Right kidney (tissue), 1 donor: ENCODE measurements at regions not wholly inside any gene's neighbourhood (a gene's known extent, or its start where the extent isn't known, plus 50 kb on each side); places are given as distances from the start of the nearest gene placed in this dataset.
"Not testable (repeated sequence)": the region's sequence is repeated elsewhere in the genome, so short reads cannot be mapped to it uniquely, and the experiment has no call there.

Experiments used
- DNase-seq: peaks from one replicate; pipeline ENCODE4 v3.0.0-alpha.2; 2016

- DNase-seq: no peak
Observed at GRCh38 chr18:47727409-47727808, 203.1 kb downstream of the SMAD2 start.

GRCh38 chr18:47726550-47726949, 203.9 kb downstream of the SMAD2 start:
- no peak for DNase-seq

GRCh38 chr18:47725656-47726055, 204.8 kb downstream of the SMAD2 start:
- DNase-seq: no peak

GRCh38 chr18:47724186-47724975, 206.1 kb downstream of the SMAD2 start:
- DNase-seq: no peak

- no peak for DNase-seq
Observed at GRCh38 chr18:47721876-47722275, 208.6 kb downstream of the SMAD2 start.

GRCh38 chr18:47720741-47721140, 209.7 kb downstream of the SMAD2 start:
- no peak for DNase-seq

GRCh38 chr18:47719096-47719780, 211.2 kb downstream of the SMAD2 start:
- DNase-seq: no peak

- no peak for DNase-seq
Observed at GRCh38 chr18:47718646-47719045, 211.8 kb downstream of the SMAD2 start.

GRCh38 chr18:47717257-47717656, 213.2 kb downstream of the SMAD2 start:
- no peak for DNase-seq

GRCh38 chr18:47716632-47717185, 213.8 kb downstream of the SMAD2 start:
- no peak for DNase-seq

GRCh38 chr18:47710451-47710850, 220.0 kb downstream of the SMAD2 start:
- DNase-seq: no peak

- DNase-seq: no peak
Observed at GRCh38 chr18:47709556-47709955, 220.9 kb downstream of the SMAD2 start.

GRCh38 chr18:47708206-47708605, 222.3 kb downstream of the SMAD2 start:
- DNase-seq: no peak

GRCh38 chr18:47701134-47701533, 229.3 kb downstream of the SMAD2 start:
- DNase-seq: no peak

- DNase-seq: no peak
Observed at GRCh38 chr18:47696870-47697269, 233.6 kb downstream of the SMAD2 start.

GRCh38 chr18:47691611-47692010, 238.8 kb downstream of the SMAD2 start:
- no peak for DNase-seq

GRCh38 chr18:47690778-47691177, 239.7 kb downstream of the SMAD2 start:
- DNase-seq: not testable (repeated sequence)

- no peak for DNase-seq
Observed at GRCh38 chr18:47689371-47689770, 241.1 kb downstream of the SMAD2 start.

GRCh38 chr18:47686806-47687205, 243.7 kb downstream of the SMAD2 start:
- DNase-seq: no peak

GRCh38 chr18:47683774-47684173, 246.7 kb downstream of the SMAD2 start:
- no peak for DNase-seq

GRCh38 chr18:47682876-47683275, 247.6 kb downstream of the SMAD2 start:
- DNase-seq: no peak

GRCh38 chr18:47680488-47680887, 250.0 kb downstream of the SMAD2 start:
- no peak for DNase-seq

GRCh38 chr18:47679864-47680263, 250.6 kb downstream of the SMAD2 start:
- no peak for DNase-seq

GRCh38 chr18:47677952-47678351, 252.5 kb downstream of the SMAD2 start:
- no peak for DNase-seq
